ENCODE measurements at regions not wholly inside any gene's neighbourhood (a gene's known extent, or its start where the extent isn't known, plus 50 kb on each side); places are given as distances from the start of the nearest gene placed in this dataset.

DNA sequence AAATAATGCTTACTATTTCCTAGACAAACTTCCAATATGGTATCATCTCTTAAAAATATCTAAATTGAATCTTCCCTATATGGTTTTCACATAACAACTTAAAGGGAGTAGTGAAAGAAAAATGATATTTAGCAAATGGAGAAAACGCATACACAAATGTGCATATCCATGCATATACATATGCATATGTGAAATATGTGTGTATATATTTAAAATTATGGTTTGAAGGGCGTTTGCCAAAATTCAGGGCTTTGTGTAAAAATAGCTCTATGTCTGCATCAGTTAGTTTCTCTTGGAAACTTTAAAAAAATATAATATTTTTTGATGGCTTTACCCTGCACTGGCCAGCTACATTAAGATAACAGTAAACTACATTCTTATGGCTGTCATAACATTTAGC, 986.7 kb downstream of the BCL11A start:
- DNase-seq (ENCODE audit: low read depth) = no peak
- no peaks in the 10 kb centered on the region for H3K36me3 ChIP-seq (ENCODE audit: control insufficient read depth, insufficient read depth, low read length)
- H3K4me3 ChIP-seq (ENCODE audit: low read depth, low read length) = no peak overlapping the region
- H3K27me3 ChIP-seq (ENCODE audit: control insufficient read depth, insufficient read depth, low read length) = no peaks in the 10 kb centered on the region
- TF ChIP-seq, protein P1, sequence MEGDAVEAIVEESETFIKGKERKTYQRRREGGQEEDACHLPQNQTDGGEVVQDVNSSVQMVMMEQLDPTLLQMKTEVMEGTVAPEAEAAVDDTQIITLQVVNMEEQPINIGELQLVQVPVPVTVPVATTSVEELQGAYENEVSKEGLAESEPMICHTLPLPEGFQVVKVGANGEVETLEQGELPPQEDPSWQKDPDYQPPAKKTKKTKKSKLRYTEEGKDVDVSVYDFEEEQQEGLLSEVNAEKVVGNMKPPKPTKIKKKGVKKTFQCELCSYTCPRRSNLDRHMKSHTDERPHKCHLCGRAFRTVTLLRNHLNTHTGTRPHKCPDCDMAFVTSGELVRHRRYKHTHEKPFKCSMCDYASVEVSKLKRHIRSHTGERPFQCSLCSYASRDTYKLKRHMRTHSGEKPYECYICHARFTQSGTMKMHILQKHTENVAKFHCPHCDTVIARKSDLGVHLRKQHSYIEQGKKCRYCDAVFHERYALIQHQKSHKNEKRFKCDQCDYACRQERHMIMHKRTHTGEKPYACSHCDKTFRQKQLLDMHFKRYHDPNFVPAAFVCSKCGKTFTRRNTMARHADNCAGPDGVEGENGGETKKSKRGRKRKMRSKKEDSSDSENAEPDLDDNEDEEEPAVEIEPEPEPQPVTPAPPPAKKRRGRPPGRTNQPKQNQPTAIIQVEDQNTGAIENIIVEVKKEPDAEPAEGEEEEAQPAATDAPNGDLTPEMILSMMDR (IDR thresholded peaks at IDR 0.05; ENCODE audit: insufficient read depth, low read length, poor library complexity, severe bottlenecking) = no peak

DNA sequence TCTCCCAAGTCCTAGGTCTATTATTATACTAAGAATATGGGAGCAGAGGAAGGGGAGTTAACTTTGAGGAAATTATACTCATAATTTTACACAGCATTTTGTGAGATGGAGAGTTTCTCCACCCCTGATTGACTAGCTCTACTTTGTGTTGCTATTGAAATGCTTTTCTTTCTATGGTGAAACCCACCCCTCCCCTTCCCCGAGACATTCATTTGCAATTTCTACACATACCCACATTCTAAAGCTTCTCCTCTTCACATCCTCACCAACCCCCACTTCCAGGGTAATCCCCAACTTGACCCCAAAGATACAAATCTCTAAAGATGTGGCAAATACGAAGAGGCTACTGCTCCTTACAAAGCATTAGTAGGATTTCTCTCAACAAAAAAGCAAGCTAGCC, 992.2 kb downstream of the BCL11A start:
- H3K4me3 ChIP-seq (ENCODE audit: low read depth, low read length) = no peak overlapping the region
- TF ChIP-seq, protein P1 (IDR thresholded peaks at IDR 0.05; ENCODE audit: insufficient read depth, low read length, poor library complexity, severe bottlenecking) = no peak
- no peaks in the 10 kb centered on the region for H3K36me3 ChIP-seq (ENCODE audit: control insufficient read depth, insufficient read depth, low read length)
- DNase-seq (ENCODE audit: low read depth) = no peak
- H3K27me3 ChIP-seq (ENCODE audit: control insufficient read depth, insufficient read depth, low read length) = no peaks in the 10 kb centered on the region

- no peak overlapping the region for H3K4me3 ChIP-seq (ENCODE audit: low read depth, low read length)
- DNase-seq (ENCODE audit: low read depth) = no peak
- TF ChIP-seq, protein P1 (IDR thresholded peaks at IDR 0.05; ENCODE audit: insufficient read depth, low read length, poor library complexity, severe bottlenecking) = no peak
- H3K36me3 ChIP-seq (ENCODE audit: control insufficient read depth, insufficient read depth, low read length) = no peaks in the 10 kb centered on the region
- H3K27me3 ChIP-seq (ENCODE audit: control insufficient read depth, insufficient read depth, low read length) = no peaks in the 10 kb centered on the region
These were observed 992.7 kb downstream of the BCL11A start for GRCh38 chr2:59560769-59561168.

DNA sequence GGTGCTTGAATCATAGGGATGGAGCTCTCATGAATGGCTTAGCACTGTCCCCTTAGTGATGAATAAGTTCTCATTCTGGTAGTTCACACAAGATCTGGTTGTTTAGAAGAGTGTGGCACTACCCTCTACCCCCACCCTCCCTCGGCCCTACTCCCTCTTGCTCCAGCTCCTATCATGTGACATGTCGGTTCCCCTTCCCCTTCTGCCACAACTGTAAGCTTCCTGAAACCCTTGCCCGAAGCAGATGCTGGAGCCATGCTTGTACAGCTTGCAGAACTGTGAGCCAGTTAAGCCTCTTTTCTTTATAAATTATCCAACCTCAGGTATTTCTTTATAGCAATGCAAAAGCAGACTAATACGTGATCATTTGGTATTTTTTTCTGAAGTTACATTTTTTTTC, 1012.6 kb downstream of the BCL11A start:
- H3K4me3 ChIP-seq (ENCODE audit: low read depth, low read length) = no peak overlapping the region
- H3K27me3 ChIP-seq (ENCODE audit: control insufficient read depth, insufficient read depth, low read length) = no peaks in the 10 kb centered on the region
- DNase-seq (ENCODE audit: low read depth) = no peak
- no peaks in the 10 kb centered on the region for H3K36me3 ChIP-seq (ENCODE audit: control insufficient read depth, insufficient read depth, low read length)
- TF ChIP-seq, protein P1 (IDR thresholded peaks at IDR 0.05; ENCODE audit: insufficient read depth, low read length, poor library complexity, severe bottlenecking) = no peak

GRCh38 chr2:59538398-59538911, 1015.0 kb downstream of the BCL11A start:
- Histone ChIP-seq H3K4me3 (ENCODE audit: low read depth, low read length) (no peak overlapping the region), H3K27me3 (ENCODE audit: control insufficient read depth, insufficient read depth, low read length) (no peaks in the 10 kb centered on the region)

DNA sequence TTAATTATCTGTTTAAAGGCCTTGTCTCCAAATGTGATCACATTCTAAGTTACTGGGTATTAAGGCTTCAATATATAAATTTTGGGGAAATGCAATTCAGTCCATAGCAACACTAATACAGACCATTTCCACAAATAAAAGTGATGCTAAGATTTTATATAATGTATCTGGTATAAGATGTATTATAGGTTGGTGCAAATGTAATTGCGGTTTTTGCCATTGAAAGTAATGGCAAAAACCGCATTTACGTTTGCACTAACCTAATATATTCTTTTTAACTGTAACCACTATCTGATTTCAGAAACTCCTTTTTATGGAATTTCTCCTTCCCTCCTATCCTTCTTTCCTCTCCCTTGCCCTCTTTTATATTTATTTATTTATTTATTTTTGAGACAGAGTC, 1020.6 kb downstream of the BCL11A start:
- no peaks in the 10 kb centered on the region for H3K27me3 ChIP-seq (ENCODE audit: control insufficient read depth, insufficient read depth, low read length)
- DNase-seq (ENCODE audit: low read depth) = no peak
- TF ChIP-seq, protein P1 (IDR thresholded peaks at IDR 0.05; ENCODE audit: insufficient read depth, low read length, poor library complexity, severe bottlenecking) = no peak
- no peak overlapping the region for H3K4me3 ChIP-seq (ENCODE audit: low read depth, low read length)
- H3K36me3 ChIP-seq (ENCODE audit: control insufficient read depth, insufficient read depth, low read length) = no peaks in the 10 kb centered on the region

More at GRCh38 chr2:59538398-59538911, 1015.0 kb downstream of the BCL11A start:
- H3K36me3 ChIP-seq (ENCODE audit: control insufficient read depth, insufficient read depth, low read length) = no peaks in the 10 kb centered on the region
- no peak for DNase-seq (ENCODE audit: low read depth)
- TF ChIP-seq, protein P1 (IDR thresholded peaks at IDR 0.05; ENCODE audit: insufficient read depth, low read length, poor library complexity, severe bottlenecking) = no peak

Measured in kidney epithelial cell (primary cell).